HTR-8/SVneo (cell line): ENCODE measurements at regions not wholly inside any gene's neighbourhood (a gene's known extent, or its start where the extent isn't known, plus 50 kb on each side); places are given as distances from the start of the nearest gene placed in this dataset.

ENCODE experiments used
- DNase-seq: peaks from one replicate; pipeline ENCODE4 v3.0.0; 2011; ENCODE audit warnings: low spot score, mixed read lengths; ENCODE audit not compliant: insufficient read length
- FAIRE-seq: peaks from 2 replicates; lab custom pipeline; 2011; peaks lifted over from hg19 to GRCh38; lab: Jason Lieb, UNC

DNA sequence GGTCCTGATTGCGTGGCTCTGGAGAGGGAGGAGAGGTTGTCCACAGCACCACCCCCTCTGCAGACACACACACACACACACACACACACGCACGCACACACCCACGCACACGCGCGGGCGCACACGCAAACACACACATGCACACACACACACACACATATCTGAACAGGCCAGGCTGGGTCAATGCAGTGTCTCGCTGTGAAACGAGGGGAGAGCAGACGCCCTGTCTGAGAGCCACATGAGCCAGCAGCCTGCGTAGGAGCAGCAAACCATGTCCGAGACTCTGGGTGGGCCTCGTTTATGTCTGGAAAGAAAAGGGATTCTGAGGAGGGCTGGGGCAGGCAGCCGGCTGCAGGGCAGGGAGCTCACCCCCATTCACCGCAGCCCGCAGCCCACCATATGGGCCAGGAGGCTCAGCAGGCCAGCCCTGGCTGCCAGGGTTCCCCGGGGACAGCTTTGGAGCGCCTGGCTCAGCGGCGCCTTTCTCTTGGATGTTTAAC lies 93.3 kb upstream of the TNRC6C start:
- FAIRE-seq (peak; percentile 79), DNase-seq (no peak)

DNA sequence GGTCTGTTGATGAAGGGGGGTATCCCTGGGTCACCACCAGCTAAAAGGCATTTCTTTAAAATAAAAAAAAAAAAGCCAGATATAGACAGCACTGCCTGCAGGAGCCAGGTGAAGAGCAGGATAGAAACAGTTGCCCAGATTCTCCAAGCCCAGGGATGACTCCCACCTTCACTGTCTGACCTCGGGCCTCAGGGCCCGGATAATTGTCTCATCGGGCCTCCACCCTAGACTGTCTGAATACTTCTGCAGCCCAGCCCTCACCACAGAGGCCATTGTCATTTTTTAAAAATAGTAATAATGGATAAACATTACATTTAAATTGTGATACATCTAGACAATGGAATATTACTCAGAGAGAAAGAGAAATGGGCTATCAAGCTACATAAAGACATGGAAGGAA lies 92.8 kb upstream of the TNRC6C start:
- no peak for DNase-seq
- FAIRE-seq = no peak

- FAIRE-seq = no peak
- no peak for DNase-seq
These were observed 91.2 kb upstream of the TNRC6C start for GRCh38 chr17:77867308-77867781.

GRCh38 chr17:77867976-77868713 lies 90.4 kb upstream of the TNRC6C start:
- DNase-seq = no peak
- no peak for FAIRE-seq

- DNase-seq (no peak), FAIRE-seq (no peak)
These were observed 89.4 kb upstream of the TNRC6C start for GRCh38 chr17:77869041-77869599.

DNA sequence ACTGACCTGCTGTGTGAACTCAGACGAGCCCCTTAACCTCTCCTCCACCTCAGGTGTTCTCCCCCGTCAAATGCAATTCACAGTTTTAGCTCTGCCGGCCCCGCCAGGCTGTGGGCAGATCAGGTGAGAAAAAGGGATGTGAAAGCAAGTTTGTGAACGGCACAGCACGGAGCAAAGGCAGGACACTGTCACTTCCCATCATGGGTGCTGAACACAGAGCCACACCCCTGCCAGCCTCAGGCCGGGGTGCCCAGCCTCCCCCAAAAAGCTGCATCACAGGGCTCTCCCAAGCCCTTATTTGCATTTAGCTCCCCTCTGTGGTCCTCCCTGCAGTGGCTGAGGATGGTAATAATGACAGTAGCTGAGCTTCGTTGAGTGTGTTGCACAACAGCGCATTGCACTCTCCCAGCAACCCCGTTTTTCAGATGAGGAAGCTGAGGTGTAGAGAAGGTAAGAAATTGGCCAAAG lies 88.8 kb upstream of the TNRC6C start:
- DNase-seq (no peak), FAIRE-seq (no peak)

DNA sequence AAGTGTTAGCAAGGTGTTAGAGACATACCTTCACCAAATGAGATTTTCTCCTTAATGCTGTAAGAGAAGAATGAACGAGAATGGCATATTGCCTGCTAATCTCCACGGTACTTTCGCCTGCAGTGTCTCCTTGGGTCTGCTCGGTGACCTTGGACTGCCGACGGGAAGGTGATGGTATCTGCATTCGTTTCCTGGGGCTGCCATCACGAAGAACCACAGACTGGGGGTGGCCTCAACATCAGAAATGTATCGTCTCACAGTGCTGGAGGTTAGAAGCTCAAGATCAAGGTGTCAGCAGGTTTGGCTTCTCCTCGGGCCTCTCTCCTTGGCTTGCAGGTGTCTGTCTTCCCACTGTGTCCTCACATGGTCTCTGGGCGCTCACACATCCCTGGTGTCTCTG lies 86.3 kb upstream of the TNRC6C start:
- FAIRE-seq (no peak), DNase-seq (no peak)

GRCh38 chr17:77872714-77873499 lies 85.6 kb upstream of the TNRC6C start:
- FAIRE-seq (peak; percentile 98), DNase-seq (no peak)

GRCh38 chr17:77873500-77874302 lies 84.8 kb upstream of the TNRC6C start:
- FAIRE-seq (no peak), DNase-seq (no peak)

- DNase-seq (no peak), FAIRE-seq (no peak)
These were observed 84.0 kb upstream of the TNRC6C start for GRCh38 chr17:77874303-77875050.

DNA sequence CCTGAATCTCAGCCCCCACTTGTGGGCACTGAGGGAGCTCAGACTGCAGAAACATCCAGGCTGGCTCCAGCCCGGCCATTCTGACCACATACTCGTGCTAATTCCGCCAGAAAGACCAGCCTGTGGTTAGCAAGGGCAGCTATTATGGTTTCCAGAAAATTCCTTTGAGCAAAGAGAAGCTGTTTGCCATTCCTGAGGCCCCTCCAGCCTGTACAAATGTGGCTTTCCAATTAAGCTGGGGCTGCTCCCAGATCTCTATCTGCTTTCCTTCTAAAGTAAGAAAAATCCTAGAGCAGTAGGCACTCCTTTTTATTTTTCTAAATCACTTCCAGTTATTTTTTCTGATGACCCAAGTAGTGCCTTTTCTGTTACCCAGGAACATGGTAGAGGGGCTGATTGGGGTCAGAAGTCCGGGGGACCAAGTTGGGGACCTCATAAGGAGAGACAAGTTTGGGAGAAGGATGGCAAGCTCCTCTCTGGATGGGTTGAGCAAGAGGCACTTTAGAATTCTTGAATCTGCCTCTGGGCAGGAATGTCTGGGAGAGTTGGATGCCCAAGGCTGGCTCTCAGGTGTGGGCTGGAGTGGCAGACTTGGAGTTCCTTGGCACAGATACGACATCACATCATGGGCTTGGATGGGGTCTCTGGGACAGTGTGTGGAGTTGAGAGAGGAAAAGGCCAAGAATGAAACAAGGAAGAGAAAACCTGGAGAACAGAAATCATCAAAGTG lies 83.3 kb upstream of the TNRC6C start:
- FAIRE-seq (no peak), DNase-seq (peak; percentile 52)

GRCh38 chr17:77875881-77876509 lies 82.5 kb upstream of the TNRC6C start:
- FAIRE-seq (peak; percentile 59), DNase-seq (no peak)

- FAIRE-seq (no peak), DNase-seq (no peak)
These were observed 81.5 kb upstream of the TNRC6C start for GRCh38 chr17:77877036-77877435.

DNA sequence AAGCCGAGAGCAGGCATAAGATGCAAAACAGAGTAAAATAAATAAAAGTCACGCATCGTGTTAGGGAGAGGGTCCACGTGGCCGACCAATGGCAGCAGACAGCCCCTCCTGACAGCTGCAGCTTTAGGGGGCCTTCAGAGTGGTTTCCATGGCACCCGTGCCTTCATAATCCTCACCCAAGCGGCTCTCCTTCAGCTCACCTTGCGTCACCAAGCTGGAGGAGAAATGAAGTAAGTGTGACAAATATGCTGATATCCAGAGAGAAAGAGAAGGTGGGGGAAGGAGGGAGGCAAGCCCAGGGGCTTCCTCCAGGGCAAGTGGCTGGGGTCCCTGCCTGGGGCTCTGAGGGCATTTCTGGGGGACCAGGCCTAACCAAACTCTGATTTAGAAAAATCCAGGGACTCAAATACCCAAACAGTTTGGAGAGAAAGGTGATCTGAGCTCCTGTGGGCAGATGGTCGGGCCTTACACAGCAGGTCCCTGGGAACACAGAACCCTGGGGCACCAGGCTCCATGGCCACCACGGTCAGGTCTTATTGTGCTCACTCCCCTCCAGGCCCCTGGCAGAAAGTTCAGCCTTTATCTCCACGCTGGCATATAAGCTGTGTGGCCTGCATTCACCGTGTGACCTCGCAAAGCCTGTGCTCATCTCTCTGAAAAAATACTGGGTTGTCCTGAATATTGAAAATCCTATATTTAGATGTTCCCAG lies 80.7 kb upstream of the TNRC6C start:
- FAIRE-seq = no peak

GRCh38 chr17:77879226-77879895 lies 79.1 kb upstream of the TNRC6C start:
- no peak for DNase-seq
- no peak for FAIRE-seq

More for the DNA sequence above, 80.7 kb upstream of the TNRC6C start:
- DNase-seq = no peak

DNA sequence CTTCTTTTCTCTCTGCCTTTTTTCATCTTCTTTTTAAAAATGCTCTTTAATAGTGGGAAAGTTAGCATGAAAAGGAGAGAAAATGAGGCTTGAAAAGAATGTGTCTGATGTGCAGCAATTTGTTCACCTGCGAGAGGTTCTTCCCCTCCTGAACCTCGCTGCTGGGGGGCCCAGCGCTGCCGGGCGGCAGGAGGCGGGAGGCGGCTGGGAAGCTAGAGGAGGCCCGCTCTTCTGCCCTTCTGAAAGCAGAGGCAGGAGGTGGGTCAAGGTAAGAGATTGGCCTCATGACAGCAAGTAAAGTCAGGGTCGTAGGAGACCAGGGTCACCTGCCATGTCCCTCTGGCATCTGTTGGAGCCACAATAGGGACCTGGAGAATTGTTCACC lies 78.6 kb upstream of the TNRC6C start:
- DNase-seq = no peak
- FAIRE-seq = no peak
